GM19395 (cell line): ENCODE measurements at regions not wholly inside any gene's neighbourhood (a gene's known extent, or its start where the extent isn't known, plus 50 kb on each side); places are given as distances from the start of the nearest gene placed in this dataset.
"Not testable (repeated sequence)": the region's sequence is repeated elsewhere in the genome, so short reads cannot be mapped to it uniquely, and the experiment has no call there.

Source experiments
- ATAC-seq: cut with Tn5 transposase; IDR thresholded peaks from one replicate; pipeline ENCODE4 v1.9.1; 2021; ENCODE audit warnings: mild to moderate bottlenecking, moderate library complexity; ENCODE audit not compliant: unreplicated experiment

DNA sequence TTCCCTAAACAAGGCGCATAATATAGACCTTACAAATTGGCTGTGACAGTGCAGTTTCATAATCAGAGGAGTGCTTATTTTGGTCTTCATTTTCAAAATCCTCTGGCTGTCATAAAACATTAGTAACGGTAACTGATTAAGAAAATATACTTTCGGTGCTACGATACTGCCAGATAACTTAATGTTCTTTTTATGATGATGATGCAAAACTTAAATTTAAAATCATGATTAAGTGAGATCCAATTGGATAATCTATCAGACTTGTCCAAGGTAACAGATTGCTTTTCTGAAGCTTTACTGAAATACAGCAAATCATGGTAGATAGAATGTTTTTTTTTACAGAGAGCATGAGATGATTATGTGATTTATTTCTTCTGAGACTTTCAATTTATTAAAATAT is 364.2 kb upstream of the CNTN3 start:
- no peak for ATAC-seq

DNA sequence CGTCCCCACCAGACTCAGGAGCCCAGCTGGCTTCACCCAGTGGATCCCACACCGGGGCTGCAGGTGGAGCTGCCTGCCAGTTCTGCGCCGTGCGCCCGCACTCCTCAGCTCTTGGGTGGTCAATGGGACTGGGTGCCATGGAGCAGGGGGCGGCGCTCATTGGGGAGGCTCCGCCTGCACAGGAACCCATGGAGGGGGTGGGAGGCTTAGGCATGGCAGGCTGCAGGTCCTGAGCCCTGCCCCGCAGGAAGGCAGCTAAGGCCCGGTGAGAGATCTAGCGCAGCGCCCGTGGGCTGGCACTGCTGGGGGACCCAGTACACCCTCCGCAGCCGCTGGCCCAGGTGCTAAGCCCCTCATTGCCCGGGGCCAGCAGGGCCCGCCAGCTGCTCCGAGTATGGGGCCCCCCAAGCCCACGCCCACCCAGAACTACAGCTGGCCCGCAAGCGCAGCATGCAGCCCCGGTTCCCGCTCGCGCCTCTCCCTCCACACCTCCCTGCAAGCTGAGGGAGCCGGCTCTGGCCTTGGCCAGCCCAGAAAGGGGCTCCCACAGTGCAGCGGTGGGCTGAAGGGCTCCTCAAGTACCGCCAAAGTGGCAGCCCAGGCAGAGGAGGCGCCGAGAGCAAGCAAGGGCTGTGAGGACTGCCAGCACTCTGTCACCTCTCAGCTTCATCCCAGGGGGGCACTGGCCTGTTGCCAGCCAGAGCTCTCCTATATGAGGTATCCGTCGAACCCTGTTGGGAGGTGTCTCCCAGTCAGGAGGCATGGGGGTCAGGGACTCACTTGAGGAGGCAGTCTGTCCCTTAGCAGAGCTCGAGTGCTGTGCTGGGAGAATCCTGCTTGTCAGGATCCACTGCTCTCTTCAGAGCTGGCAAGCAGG is 370.8 kb upstream of the CNTN3 start:
- not testable (repeated sequence) for ATAC-seq

- no peak for ATAC-seq
Measured at GRCh38 chr3:74988095-74988494, 373.6 kb upstream of the CNTN3 start.

- ATAC-seq, result no peak
Measured at GRCh38 chr3:74992898-74993297, 378.4 kb upstream of the CNTN3 start.

- ATAC-seq, result no peak
Measured at GRCh38 chr3:75001330-75001729, 386.9 kb upstream of the CNTN3 start.

- no peak for ATAC-seq
Measured at GRCh38 chr3:75012791-75013331, 398.4 kb upstream of the CNTN3 start.

DNA sequence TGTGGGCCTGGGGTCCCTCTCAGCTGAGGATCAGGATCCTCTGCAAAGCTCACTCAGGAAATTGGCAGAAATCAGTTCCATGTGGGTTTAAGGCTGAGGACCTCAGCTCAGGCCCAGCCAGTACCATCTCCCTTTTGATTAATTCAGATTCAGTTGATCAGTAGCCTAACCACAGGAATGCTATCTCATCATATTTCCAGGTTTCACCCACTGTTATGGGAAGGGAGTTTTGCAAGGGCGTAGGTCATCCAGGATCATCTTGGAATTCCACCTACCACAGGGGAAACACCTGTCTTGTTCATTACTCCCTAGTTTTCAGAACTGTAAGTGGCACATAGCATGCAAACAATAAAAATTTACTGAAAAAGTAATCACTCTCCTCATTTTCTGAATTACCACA is 399.5 kb upstream of the CNTN3 start:
- ATAC-seq, result no peak

DNA sequence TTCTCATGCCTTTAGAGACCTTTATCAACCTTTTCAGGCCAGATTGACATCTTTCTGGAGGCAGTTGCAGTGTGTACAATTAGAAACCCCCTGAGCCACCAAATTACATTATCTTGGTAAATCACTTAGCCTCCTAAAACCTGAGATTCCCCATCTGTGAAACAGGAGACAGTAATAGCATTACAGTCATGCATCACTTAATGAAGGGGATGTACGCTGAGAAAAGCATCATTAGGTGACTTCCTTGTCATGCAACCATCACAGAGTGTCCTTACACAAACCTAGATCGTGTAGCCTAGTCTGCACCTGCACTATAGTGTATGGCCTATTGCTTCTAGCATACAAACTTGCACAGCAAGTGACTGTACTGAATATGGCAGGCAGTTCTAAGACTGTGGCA is 400.8 kb upstream of the CNTN3 start:
- ATAC-seq, result no peak

- no peak for ATAC-seq
Measured at GRCh38 chr3:75035146-75035545, 420.7 kb upstream of the CNTN3 start.

DNA sequence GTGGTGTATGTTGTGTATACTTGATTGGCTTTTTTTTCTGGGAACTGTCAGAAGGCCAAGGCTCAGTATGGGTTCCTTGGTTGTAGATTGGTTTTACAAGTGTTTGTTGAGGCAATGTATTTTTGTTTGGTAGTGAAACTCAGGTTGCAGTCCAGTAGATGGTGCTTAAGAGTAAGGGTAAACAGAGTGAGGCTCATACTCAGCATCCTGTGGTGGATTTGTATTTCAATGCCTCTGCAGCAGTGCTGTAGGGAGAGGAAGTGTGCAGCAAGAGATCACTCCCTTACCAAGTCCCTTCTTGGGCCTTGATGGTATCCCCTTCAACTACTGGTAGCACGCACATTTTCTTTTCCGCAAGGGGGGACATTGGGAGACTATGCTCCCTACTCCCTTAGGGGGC is 428.5 kb upstream of the CNTN3 start:
- ATAC-seq, result no peak

DNA sequence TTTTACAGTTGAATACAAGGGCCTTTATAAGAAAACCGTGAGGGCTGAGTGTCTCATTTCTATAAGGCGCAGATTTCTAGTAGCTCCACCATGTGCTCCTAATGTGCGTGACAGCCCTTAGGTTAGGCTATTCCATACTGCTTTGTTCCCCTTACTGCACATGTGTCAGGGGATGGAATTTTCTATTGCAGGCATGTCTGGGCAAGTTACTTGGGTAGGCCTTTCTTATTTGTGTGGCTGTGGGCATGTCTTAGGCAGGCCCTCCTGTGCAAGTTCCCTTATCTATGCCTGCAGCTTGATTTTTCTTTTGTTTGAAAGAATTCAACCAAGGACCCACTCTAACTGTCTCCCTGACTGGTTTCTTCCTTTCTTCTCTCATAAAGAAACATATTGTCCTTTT is 434.2 kb upstream of the CNTN3 start:
- no peak for ATAC-seq

DNA sequence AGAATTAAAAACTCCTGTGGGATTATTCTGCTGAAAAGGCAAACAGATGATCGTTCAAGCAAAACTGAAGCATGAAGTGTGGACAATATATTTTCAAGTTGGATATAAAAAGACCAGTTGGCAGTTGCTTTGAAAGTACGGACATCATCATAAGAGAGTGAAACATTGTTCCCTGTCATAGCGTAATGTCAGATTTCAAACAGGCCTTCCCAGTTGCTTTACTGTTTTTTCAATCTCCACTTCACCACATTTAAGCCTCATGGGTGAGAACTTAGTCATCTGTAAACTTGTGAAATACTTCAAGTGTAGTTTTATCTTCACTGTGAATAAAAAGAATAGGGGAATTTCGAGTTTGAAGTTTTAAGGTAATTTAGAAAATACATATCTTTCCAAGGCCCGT is 435.1 kb upstream of the CNTN3 start:
- ATAC-seq, result no peak

DNA sequence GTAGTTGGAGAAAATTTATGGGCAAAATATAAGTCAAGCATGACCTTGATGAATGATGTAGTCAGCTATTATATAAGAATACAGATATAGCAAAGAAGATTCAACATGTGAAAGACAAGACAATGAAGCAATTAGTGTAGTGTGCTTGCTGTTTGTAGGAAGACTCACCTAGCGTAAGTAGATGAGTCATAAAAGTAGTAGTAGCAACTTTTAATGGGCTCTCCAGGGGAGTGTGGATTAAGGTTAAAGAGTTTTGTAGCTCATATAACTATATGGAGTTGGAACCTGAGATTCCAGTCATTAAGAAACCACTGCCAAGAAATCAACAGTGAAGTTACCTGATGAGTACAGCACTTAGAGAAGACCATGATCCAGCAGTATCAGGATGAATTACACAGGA is 444.7 kb upstream of the CNTN3 start:
- no peak for ATAC-seq

- no peak for ATAC-seq
Measured at GRCh38 chr3:75061806-75062205, 447.3 kb upstream of the CNTN3 start.

DNA sequence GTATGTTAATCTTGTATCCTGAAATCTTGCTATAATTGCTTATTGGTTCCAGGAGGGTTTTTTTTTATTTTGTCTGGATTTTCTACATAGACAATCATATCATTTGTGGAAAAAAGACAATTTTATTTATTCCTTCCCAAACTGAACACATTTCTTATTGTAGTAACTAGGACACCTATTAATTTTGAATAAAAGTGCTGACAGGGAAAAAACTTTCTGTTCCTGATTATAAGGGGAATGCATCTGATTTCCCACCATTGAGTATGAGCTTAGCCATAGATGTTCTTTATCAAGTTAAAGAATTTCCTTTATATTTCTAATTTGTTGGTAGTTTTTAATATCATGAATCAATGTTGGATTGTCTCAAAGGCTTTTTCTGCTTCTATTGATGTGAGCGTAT is 460.7 kb upstream of the CNTN3 start:
- no peak for ATAC-seq

DNA sequence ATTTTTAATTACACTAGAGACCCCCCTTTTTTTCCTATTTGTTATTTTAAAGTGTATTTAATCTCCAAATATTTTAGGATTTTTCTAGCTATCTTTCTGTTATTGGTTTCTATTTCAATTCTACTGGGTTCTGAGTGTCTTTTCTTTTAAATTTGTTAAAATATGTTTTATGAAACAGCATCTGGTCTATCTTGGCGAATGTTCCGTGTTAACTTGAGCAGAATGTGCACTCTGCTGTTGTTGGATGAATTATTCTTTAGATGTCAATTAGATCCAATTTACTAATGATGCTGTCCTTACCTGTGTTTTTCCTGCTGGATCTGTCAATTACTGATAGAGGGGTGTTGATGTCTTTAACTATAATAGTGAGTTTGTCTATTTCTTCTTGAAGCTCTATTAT is 462.0 kb upstream of the CNTN3 start:
- no peak for ATAC-seq

GRCh38 chr3:75078290-75078689 is 463.8 kb upstream of the CNTN3 start:
- ATAC-seq, result no peak

GRCh38 chr3:75082845-75083244 is 468.4 kb upstream of the CNTN3 start:
- ATAC-seq, result no peak

- no peak for ATAC-seq
Measured at GRCh38 chr3:75089841-75090240, 475.4 kb upstream of the CNTN3 start.

DNA sequence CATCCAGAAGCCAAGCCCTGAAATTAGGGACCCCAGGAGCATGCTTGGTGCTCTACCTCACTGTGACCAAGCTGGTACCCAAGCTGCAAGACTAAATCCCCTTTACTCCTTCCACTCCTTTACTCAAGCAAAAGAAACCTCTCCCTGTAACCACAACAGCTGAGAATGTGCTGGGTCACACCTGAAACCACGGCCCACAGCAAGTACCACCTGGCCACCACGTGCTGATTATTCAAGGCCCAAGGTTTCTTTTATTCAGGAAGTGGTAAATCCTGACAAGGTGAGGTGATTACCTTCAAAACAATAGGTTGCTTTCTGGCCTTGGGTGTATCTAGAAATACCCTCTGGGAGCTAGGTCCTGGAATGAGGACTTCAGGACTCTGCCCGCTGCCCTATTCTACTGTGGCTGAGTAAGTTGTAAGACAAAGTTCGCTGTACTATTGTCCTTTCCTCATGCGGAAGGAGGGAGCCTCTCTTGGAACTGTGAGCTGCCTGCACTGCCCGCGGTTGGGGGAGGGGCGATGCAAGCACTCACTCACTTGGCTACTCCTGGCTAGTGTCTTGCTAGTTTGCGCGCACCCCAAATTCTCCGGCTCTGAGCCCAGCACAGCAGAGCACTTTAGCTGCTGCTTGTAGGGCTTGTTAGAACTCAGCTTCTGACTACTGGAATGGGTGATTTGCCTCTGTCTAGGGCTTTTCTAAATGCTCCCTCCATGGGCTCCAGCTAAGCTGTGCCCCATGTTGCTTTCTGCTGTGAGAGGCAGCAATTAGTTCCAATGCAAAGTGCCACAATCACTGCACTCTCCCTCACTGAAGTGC is 487.1 kb upstream of the CNTN3 start:
- no peak for ATAC-seq

GRCh38 chr3:75110741-75111140 is 496.3 kb upstream of the CNTN3 start:
- ATAC-seq, result no peak

- ATAC-seq, result no peak
Measured at GRCh38 chr3:75115695-75116094, 501.2 kb upstream of the CNTN3 start.
